Loucy (cell line): ENCODE measurements at regions not wholly inside any gene's neighbourhood (a gene's known extent, or its start where the extent isn't known, plus 50 kb on each side); places are given as distances from the start of the nearest gene placed in this dataset.

Source experiments
- H2AFZ ChIP-seq: fragments of 200-600 bp; sonication (generic); 2 replicates; pipeline ENCODE4 v1.6.0; 2016; ENCODE audit warnings: antibody characterized with exemption, mild to moderate bottlenecking, low read length, moderate library complexity
- H3F3A ChIP-seq: fragments of 200-600 bp; 2 replicates; pipeline ENCODE4 v1.6.0; 2016; ENCODE audit warnings: antibody characterized with exemption, low read depth, mild to moderate bottlenecking
- H3K27me3 ChIP-seq: fragments of 200-600 bp; sonication (generic); 2 replicates; pipeline ENCODE4 v1.6.1; 2014; ENCODE audit warnings: low read length, mild to moderate bottlenecking; ENCODE audit not compliant: insufficient read depth, poor library complexity, severe bottlenecking
- H3K36me3 ChIP-seq: fragments of 200-600 bp; sonication (generic); 2 replicates; pipeline ENCODE4 v1.6.1; 2016; ENCODE audit warnings: low read length; ENCODE audit not compliant: insufficient read depth
- H3K4me1 ChIP-seq: fragments of 200-600 bp; sonication (generic); 2 replicates; pipeline ENCODE4 v1.5.1; 2014; ENCODE audit warnings: low read length, mild to moderate bottlenecking; ENCODE audit not compliant: insufficient read depth, poor library complexity, severe bottlenecking
- H3K4me2 ChIP-seq: fragments of 200-600 bp; sonication (generic); 2 replicates; pipeline ENCODE4 v1.6.0; 2014; ENCODE audit warnings: antibody characterized with exemption, low read length, low read depth, mild to moderate bottlenecking; ENCODE audit not compliant: poor library complexity, severe bottlenecking
- H3K4me3 ChIP-seq: fragments of 200-600 bp; sonication (generic); 2 replicates; pipeline ENCODE4 v1.5.1; 2014; ENCODE audit warnings: low read length, mild to moderate bottlenecking, mixed read lengths; ENCODE audit not compliant: poor library complexity, severe bottlenecking
- H3K79me2 ChIP-seq: fragments of 200-600 bp; sonication (generic); 2 replicates; pipeline ENCODE4 v1.6.1; 2014; ENCODE audit warnings: low read length; ENCODE audit not compliant: insufficient read depth
- H3K9ac ChIP-seq: fragments of 200-600 bp; sonication (generic); 2 replicates; pipeline ENCODE4 v1.6.0; 2014; ENCODE audit warnings: mild to moderate bottlenecking, low read depth, low read length, moderate library complexity; ENCODE audit not compliant: poor library complexity, severe bottlenecking
- H3K9me2 ChIP-seq: fragments of 200-600 bp; sonication (generic); replicated peaks from 2 replicates; pipeline ENCODE4 v1.6.1; 2016; ENCODE audit warnings: low read depth, low read length, mixed read lengths
- H3K9me3 ChIP-seq: fragments of 200-600 bp; sonication (generic); 2 replicates; pipeline ENCODE4 v1.6.1; 2014; ENCODE audit warnings: mild to moderate bottlenecking, antibody characterized with exemption, low read length, low read depth; ENCODE audit not compliant: insufficient read depth
- H4K20me1 ChIP-seq: fragments of 200-600 bp; sonication (generic); 2 replicates; pipeline ENCODE4 v1.6.0; 2014; ENCODE audit warnings: antibody characterized with exemption, low read length, mild to moderate bottlenecking; ENCODE audit not compliant: insufficient read depth, poor library complexity, severe bottlenecking
- EZH2phosphoT487 ChIP-seq: fragments of 200-600 bp; IDR thresholded peaks from 2 replicates; pipeline ENCODE4 v1.6.1; 2018; ENCODE audit warnings: antibody characterized with exemption, mild to moderate bottlenecking, moderate library complexity, borderline replicate concordance
- TF ChIP-seq, protein P1 (sequence below): fragments of 200-600 bp; sonication (generic); conservative IDR thresholded peaks from 2 replicates; pipeline ENCODE4 v1.5.1; 2014; ENCODE audit warnings: mild to moderate bottlenecking, antibody characterized with exemption, low read length

DNA sequence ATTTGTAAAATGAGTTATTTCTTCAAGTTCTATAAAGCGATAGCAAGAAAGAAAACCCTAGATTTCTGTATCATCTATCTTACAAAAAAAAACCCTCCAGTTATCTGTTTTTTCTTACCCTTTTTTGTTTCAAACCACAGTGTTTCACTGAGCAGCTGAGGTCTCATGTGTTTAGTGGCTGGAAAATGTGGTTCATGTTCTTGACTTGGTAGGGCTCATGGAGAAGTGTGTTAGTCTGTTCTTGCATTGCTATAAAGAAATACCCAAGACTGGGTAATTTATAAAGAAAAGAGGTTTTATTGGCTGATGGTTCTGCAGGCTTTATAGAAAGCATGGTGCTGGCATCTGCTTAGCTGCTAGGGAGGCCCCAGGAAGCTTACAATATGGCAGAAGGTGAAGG, 147.3 kb upstream of the NABP1 start:
- no peaks in the 10 kb centered on the region for H3F3A ChIP-seq
- TF ChIP-seq, protein P1, sequence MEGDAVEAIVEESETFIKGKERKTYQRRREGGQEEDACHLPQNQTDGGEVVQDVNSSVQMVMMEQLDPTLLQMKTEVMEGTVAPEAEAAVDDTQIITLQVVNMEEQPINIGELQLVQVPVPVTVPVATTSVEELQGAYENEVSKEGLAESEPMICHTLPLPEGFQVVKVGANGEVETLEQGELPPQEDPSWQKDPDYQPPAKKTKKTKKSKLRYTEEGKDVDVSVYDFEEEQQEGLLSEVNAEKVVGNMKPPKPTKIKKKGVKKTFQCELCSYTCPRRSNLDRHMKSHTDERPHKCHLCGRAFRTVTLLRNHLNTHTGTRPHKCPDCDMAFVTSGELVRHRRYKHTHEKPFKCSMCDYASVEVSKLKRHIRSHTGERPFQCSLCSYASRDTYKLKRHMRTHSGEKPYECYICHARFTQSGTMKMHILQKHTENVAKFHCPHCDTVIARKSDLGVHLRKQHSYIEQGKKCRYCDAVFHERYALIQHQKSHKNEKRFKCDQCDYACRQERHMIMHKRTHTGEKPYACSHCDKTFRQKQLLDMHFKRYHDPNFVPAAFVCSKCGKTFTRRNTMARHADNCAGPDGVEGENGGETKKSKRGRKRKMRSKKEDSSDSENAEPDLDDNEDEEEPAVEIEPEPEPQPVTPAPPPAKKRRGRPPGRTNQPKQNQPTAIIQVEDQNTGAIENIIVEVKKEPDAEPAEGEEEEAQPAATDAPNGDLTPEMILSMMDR: no peak
- TF ChIP-seq EZH2phosphoT487: no peak
- no peaks in the 10 kb centered on the region for H3K9me2 ChIP-seq
- no peaks in the 10 kb centered on the region for H3K27me3 ChIP-seq
- no peaks in the 10 kb centered on the region for H3K9me3 ChIP-seq
- no peaks in the 10 kb centered on the region for H3K79me2 ChIP-seq
- H3K4me2 ChIP-seq: no peak overlapping the region
- no peaks in the 10 kb centered on the region for H4K20me1 ChIP-seq
- no peaks in the 10 kb centered on the region for H3K36me3 ChIP-seq
- H2AFZ ChIP-seq: no peak overlapping the region
- H3K9ac ChIP-seq: no peak overlapping the region
- no peaks in the 10 kb centered on the region for H3K4me1 ChIP-seq
- H3K4me3 ChIP-seq: no peak overlapping the region

DNA sequence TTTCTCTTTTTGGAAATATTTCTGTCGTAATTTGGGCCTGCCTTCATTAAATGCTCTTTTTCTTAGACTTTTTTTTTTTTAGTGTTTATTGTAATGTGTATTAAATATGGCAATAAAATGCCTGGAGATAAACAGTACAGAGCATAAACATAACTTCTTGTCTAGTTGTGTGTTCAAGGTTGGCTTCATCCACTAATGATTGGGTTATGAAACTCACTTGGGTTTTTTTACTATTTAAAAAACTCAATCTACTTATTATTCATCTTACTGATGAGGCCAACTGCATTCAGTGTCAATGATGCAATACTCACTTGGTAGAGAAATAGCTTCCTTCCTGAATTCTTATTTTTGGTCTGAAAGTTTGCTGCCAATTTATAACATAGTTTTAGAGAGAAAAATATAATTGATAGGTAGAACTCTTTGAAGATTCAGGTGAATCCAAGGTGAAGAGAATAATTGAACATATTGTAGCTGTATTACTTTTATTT, 144.2 kb upstream of the NABP1 start:
- Histone ChIP-seq H4K20me1 (no peaks in the 10 kb centered on the region), H3K9me3 (no peaks in the 10 kb centered on the region), H3K79me2 (no peaks in the 10 kb centered on the region), H3K36me3 (no peaks in the 10 kb centered on the region), H3K9me2 (no peaks in the 10 kb centered on the region), H3K9ac (no peak overlapping the region), H3K4me1 (peaks cover 3% of the 10 kb centered on the region), H3K4me2 (no peak overlapping the region), H3K27me3 (no peaks in the 10 kb centered on the region), H2AFZ (no peak overlapping the region), H3F3A (no peaks in the 10 kb centered on the region), H3K4me3 (no peak overlapping the region)
- TF ChIP-seq EZH2phosphoT487: no peak
- TF ChIP-seq, protein P1: no peak

DNA sequence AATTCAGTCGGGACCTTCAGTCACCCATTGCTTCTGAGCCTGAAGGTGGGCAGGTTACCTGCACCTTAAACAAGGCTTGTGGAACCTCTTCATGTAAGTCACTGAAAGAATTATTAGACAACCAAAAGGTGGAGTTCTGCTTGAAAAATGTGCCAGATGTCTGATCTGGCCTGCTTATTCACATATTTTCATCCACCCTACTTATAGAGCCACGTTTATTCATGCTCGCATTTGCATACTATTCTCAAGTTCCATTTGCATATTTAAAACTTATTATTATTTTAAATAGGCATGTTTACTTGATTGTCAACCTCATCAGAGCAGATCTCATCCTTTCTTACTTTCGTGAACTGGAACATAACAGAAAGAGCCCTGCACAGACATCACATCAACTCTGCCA, 140.0 kb upstream of the NABP1 start:
- H3K9me3 ChIP-seq: no peaks in the 10 kb centered on the region
- no peak overlapping the region for H3K9ac ChIP-seq
- H3K4me2 ChIP-seq: no peak overlapping the region
- no peak overlapping the region for H2AFZ ChIP-seq
- H3K4me3 ChIP-seq: no peak overlapping the region
- no peaks in the 10 kb centered on the region for H3K79me2 ChIP-seq
- H3K9me2 ChIP-seq: no peaks in the 10 kb centered on the region
- peaks cover 3% of the 10 kb centered on the region for H3K4me1 ChIP-seq
- TF ChIP-seq EZH2phosphoT487: no peak
- TF ChIP-seq, protein P1: no peak
- no peaks in the 10 kb centered on the region for H4K20me1 ChIP-seq
- H3F3A ChIP-seq: no peaks in the 10 kb centered on the region
- no peaks in the 10 kb centered on the region for H3K27me3 ChIP-seq
- no peaks in the 10 kb centered on the region for H3K36me3 ChIP-seq
